ENCODE measurements at regions not wholly inside any gene's neighbourhood (a gene's known extent, or its start where the extent isn't known, plus 50 kb on each side); places are given as distances from the start of the nearest gene placed in this dataset.

DNA sequence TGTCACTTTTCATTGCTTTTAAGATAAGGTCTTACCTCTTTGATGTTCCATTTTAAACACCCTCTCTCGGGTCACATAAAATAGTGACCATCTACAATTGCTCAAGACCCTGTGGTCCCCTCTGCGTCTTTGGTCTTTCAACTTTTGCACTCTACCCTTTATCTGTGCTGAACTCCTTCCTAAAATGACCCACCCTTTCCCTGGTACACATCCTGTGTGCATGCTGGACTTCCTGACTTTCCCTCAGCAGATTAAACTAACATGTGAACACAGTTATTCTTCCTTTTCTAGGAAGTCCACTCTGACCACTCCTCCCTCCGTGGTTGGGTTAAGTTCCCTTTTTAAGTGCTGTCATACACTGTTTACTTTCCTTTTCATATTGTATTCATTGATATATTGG lies 414.2 kb downstream of the GABRB3 start:
- TF ChIP-seq FOSL2 (IDR thresholded peaks at IDR 0.05): no peak
- TF ChIP-seq FOSL2 (CRISPR knock-in tag; IDR thresholded peaks at IDR 0.05): no peak
- TF ChIP-seq, protein P1, sequence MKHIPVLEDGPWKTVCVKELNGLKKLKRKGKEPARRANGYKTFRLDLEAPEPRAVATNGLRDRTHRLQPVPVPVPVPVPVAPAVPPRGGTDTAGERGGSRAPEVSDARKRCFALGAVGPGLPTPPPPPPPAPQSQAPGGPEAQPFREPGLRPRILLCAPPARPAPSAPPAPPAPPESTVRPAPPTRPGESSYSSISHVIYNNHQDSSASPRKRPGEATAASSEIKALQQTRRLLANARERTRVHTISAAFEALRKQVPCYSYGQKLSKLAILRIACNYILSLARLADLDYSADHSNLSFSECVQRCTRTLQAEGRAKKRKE (CRISPR knock-in tag; IDR thresholded peaks at IDR 0.05; ENCODE audit: low read depth): no peak
- TF ChIP-seq POLR2A (IDR thresholded peaks at IDR 0.05; ENCODE audit: low read length): no peak
- TF ChIP-seq, protein P2, sequence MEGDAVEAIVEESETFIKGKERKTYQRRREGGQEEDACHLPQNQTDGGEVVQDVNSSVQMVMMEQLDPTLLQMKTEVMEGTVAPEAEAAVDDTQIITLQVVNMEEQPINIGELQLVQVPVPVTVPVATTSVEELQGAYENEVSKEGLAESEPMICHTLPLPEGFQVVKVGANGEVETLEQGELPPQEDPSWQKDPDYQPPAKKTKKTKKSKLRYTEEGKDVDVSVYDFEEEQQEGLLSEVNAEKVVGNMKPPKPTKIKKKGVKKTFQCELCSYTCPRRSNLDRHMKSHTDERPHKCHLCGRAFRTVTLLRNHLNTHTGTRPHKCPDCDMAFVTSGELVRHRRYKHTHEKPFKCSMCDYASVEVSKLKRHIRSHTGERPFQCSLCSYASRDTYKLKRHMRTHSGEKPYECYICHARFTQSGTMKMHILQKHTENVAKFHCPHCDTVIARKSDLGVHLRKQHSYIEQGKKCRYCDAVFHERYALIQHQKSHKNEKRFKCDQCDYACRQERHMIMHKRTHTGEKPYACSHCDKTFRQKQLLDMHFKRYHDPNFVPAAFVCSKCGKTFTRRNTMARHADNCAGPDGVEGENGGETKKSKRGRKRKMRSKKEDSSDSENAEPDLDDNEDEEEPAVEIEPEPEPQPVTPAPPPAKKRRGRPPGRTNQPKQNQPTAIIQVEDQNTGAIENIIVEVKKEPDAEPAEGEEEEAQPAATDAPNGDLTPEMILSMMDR (IDR thresholded peaks at IDR 0.05): no peak
- TF ChIP-seq ZSCAN20 (CRISPR knock-in tag; IDR thresholded peaks at IDR 0.05): no peak
- TF ChIP-seq, protein P3, sequence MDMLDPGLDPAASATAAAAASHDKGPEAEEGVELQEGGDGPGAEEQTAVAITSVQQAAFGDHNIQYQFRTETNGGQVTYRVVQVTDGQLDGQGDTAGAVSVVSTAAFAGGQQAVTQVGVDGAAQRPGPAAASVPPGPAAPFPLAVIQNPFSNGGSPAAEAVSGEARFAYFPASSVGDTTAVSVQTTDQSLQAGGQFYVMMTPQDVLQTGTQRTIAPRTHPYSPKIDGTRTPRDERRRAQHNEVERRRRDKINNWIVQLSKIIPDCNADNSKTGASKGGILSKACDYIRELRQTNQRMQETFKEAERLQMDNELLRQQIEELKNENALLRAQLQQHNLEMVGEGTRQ (IDR thresholded peaks at IDR 0.05): no peak
- no peak for TF ChIP-seq HOXA7 (CRISPR knock-in tag; IDR thresholded peaks at IDR 0.05)
- no peak for TF ChIP-seq ZC3H11A (IDR thresholded peaks at IDR 0.05)
- TF ChIP-seq ESRRA (IDR thresholded peaks at IDR 0.05; ENCODE audit: borderline replicate concordance, low read length): no peak
- TF ChIP-seq CBX8 (IDR thresholded peaks at IDR 0.05): no peak
- FAIRE-seq: no peak
- CTCF ChIA-PET: no interaction called here
- no peaks in the 10 kb centered on the region for H3K9me3 ChIP-seq
- H3K27ac ChIP-seq: no peak overlapping the region
- POLR2A ChIA-PET: no interaction called here
- DNase-seq (ENCODE audit: low read depth in 1 of 2, low spot score in 1 of 2): no peak
- H3K4me1 ChIP-seq: no peaks in the 10 kb centered on the region
- ATAC-seq: no peak
- WGBS (ENCODE audit: missing lambda C conversion rate): 2% methylated on average over 3 of the region's 3 CpGs
- H3K4me3 ChIP-seq: no peak overlapping the region
- no peak overlapping the region for H3K4me2 ChIP-seq

DNA sequence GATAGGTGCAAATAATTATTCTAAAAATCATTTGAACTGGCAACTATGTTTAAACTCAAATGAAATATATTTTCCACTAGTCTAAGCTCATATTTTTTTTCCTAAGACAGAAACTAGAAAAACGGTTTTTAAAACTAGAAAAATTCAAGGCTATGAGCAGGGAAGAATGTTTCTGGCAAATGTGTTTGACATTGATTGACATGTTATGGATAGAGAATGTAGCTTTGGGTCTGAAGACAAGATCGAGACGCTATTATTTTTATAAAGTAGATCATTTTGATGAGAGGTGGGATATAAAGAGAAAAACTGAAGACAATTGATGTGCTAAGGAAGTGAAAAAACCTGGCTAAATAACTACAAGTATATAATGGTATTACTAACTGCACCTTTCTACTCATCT lies 415.2 kb downstream of the GABRB3 start:
- DNase-seq (ENCODE audit: low read depth in 1 of 2, low spot score in 1 of 2): no peak
- ChIA-PET POLR2A (no interaction called here), CTCF (no interaction called here)
- H3K4me1 ChIP-seq: no peaks in the 10 kb centered on the region
- no peak for FAIRE-seq
- WGBS (ENCODE audit: missing lambda C conversion rate): 2% methylated on average over 3 of the region's 3 CpGs
- H3K9me3 ChIP-seq: no peaks in the 10 kb centered on the region
- no peak overlapping the region for H3K4me2 ChIP-seq
- ATAC-seq: no peak
- H3K27ac ChIP-seq: no peak overlapping the region
- TF ChIP-seq MAZ (IDR thresholded peaks at IDR 0.05; ENCODE audit: borderline replicate concordance, low read depth, low read length) (no peak), CHD4 (IDR thresholded peaks at IDR 0.05; ENCODE audit: borderline replicate concordance) (no peak), ZNF302 (CRISPR knock-in tag; IDR thresholded peaks at IDR 0.05) (no peak), MAFK (IDR thresholded peaks at IDR 0.05; ENCODE audit: partially characterized antibody) (no peak), CEBPB (IDR thresholded peaks at IDR 0.05) (no peak), JUNB (IDR thresholded peaks at IDR 0.05) (no peak), CBX2 (IDR thresholded peaks at IDR 0.05; ENCODE audit: borderline replicate concordance, low read depth) (no peak), GATA3 (IDR thresholded peaks at IDR 0.05; ENCODE audit: borderline replicate concordance) (no peak), BHLHE40 (IDR thresholded peaks at IDR 0.05; ENCODE audit: low read depth, low read length) (no peak), EHMT2 (IDR thresholded peaks at IDR 0.05; ENCODE audit: low read depth) (no peak), MYC (IDR thresholded peaks at IDR 0.05; ENCODE audit: borderline replicate concordance, low read length) (no peak)
- TF ChIP-seq, protein P2 (IDR thresholded peaks at IDR 0.05): no peak
- no peak overlapping the region for H3K4me3 ChIP-seq

Data from A549 (cell line).